Immature natural killer cell (primary cell): ENCODE measurements at regions not wholly inside any gene's neighbourhood (a gene's known extent, or its start where the extent isn't known, plus 50 kb on each side); places are given as distances from the start of the nearest gene placed in this dataset.

Source experiments
- DNase-seq, 3 donors: peaks; one replicate each; pipeline ENCODE4 v3.0.0; 2022; ENCODE audit warnings: mixed read lengths in 1 of 3
- H3K27ac Mint-ChIP-seq, 6 donors: one replicate each; pipeline ENCODE4 v1.8.0; 2020; ENCODE audit warnings: mixed read lengths in 6 of 6, mild to moderate bottlenecking in 5 of 6, inconsistent platforms in 4 of 6, moderate library complexity in 3 of 6
- H3K27me3 Mint-ChIP-seq, 3 donors: one replicate each; pipeline ENCODE4 v1.8.0; 2020 to 2021; ENCODE audit warnings: low read depth in 3 of 3, mild to moderate bottlenecking in 3 of 3, mixed read lengths in 3 of 3, moderate library complexity in 3 of 3, inconsistent platforms in 1 of 3
- H3K36me3 Mint-ChIP-seq, 3 donors: one replicate each; pipeline ENCODE4 v1.8.0; 2020; ENCODE audit warnings: mixed read lengths in 3 of 3, inconsistent platforms in 2 of 3, mild to moderate bottlenecking in 2 of 3
- H3K4me1 Mint-ChIP-seq, 2 donors: one replicate each; pipeline ENCODE4 v1.8.0; 2020; ENCODE audit warnings: inconsistent platforms in 2 of 2, mild to moderate bottlenecking in 2 of 2, mixed read lengths in 2 of 2, moderate library complexity in 1 of 2
- H3K4me3 Mint-ChIP-seq, 5 donors: one replicate each; pipeline ENCODE4 v1.8.0; 2020; ENCODE audit warnings: mild to moderate bottlenecking in 5 of 5, mixed read lengths in 5 of 5, inconsistent platforms in 3 of 5, moderate library complexity in 3 of 5
- H3K9me3 Mint-ChIP-seq, 6 donors: one replicate each; pipeline ENCODE4 v1.8.0; 2020; ENCODE audit warnings: mild to moderate bottlenecking in 6 of 6, mixed read lengths in 6 of 6, inconsistent platforms in 4 of 6, moderate library complexity in 3 of 6

- Mint-ChIP-seq H3K36me3 (peaks cover 0 to 6% (median 2%) of the 10 kb centered on the region in 3 donors), H3K27me3 (peaks cover 0 to 3% (median 0%) of the 10 kb centered on the region in 3 donors), H3K4me3 (no peak overlapping the region), H3K9me3 (peaks cover 0 to 7% (median 0%) of the 10 kb centered on the region in 6 donors), H3K4me1 (no peaks in the 10 kb centered on the region), H3K27ac (no peak overlapping the region)
- no peak for DNase-seq
These were observed 181.8 kb downstream of the HS3ST3B1 start for GRCh38 chr17:14482715-14483114.

GRCh38 chr17:14481664-14482063 is 180.8 kb downstream of the HS3ST3B1 start:
- Mint-ChIP-seq H3K27ac (no peak overlapping the region), H3K27me3 (peaks cover 0 to 1% (median 0%) of the 10 kb centered on the region in 3 donors), H3K36me3 (peaks cover 0 to 4% (median 2%) of the 10 kb centered on the region in 3 donors), H3K4me1 (no peaks in the 10 kb centered on the region), H3K4me3 (no peak overlapping the region), H3K9me3 (peaks cover 0 to 7% (median 0%) of the 10 kb centered on the region in 6 donors)
- DNase-seq: no peak

- Mint-ChIP-seq H3K9me3 (peaks cover 0 to 2% (median 0%) of the 10 kb centered on the region in 6 donors), H3K27me3 (peaks cover 1 to 7% (median 1%) of the 10 kb centered on the region in 3 donors), H3K27ac (no peak overlapping the region), H3K4me1 (peaks cover 15% of the 10 kb centered on the region in 2 donors), H3K36me3 (peaks cover 0 to 8% (median 6%) of the 10 kb centered on the region in 3 donors), H3K4me3 (no peak overlapping the region)
- no peak for DNase-seq
These were observed 173.7 kb downstream of the HS3ST3B1 start for GRCh38 chr17:14474591-14474990.

- Mint-ChIP-seq H3K4me3 (no peak overlapping the region), H3K4me1 (peaks cover 24 to 26% of the 10 kb centered on the region in 2 donors), H3K27ac (peak overlapping the region in 1 of 6 donors; percentile 36), H3K9me3 (peaks cover 0 to 5% (median 0%) of the 10 kb centered on the region in 6 donors), H3K27me3 (peaks cover 0 to 10% (median 7%) of the 10 kb centered on the region in 3 donors), H3K36me3 (peaks cover 0 to 12% (median 12%) of the 10 kb centered on the region in 3 donors)
- no peak for DNase-seq
These were observed 170.2 kb downstream of the HS3ST3B1 start for GRCh38 chr17:14471052-14471451.

GRCh38 chr17:14470417-14470816 is 169.5 kb downstream of the HS3ST3B1 start:
- H3K27ac Mint-ChIP-seq: no peak overlapping the region
- DNase-seq: no peak
- peaks cover 24 to 26% of the 10 kb centered on the region in 2 donors for H3K4me1 Mint-ChIP-seq
- H3K36me3 Mint-ChIP-seq: peaks cover 0 to 12% (median 12%) of the 10 kb centered on the region in 3 donors
- H3K27me3 Mint-ChIP-seq: peaks cover 0 to 10% (median 7%) of the 10 kb centered on the region in 3 donors
- peak overlapping the region in 1 of 5 donors; percentile 11 for H3K4me3 Mint-ChIP-seq
- peaks cover 0 to 5% (median 0%) of the 10 kb centered on the region in 6 donors for H3K9me3 Mint-ChIP-seq

- Mint-ChIP-seq H3K9me3 (peaks cover 0 to 5% (median 0%) of the 10 kb centered on the region in 6 donors), H3K4me3 (peak overlapping the region in 4 of 5 donors; percentile 10 to 16 (median 12)), H3K27me3 (peaks cover 0 to 7% (median 7%) of the 10 kb centered on the region in 3 donors), H3K4me1 (peaks cover 24 to 26% of the 10 kb centered on the region in 2 donors), H3K27ac (no peak overlapping the region), H3K36me3 (peaks cover 0 to 12% (median 8%) of the 10 kb centered on the region in 3 donors)
- DNase-seq: peak in 2 of 3 donors; percentile 8 to 18
These were observed 169.1 kb downstream of the HS3ST3B1 start for GRCh38 chr17:14469971-14470370.

GRCh38 chr17:14468858-14469257 is 168.0 kb downstream of the HS3ST3B1 start:
- Mint-ChIP-seq H3K4me3 (no peak overlapping the region), H3K36me3 (peaks cover 0 to 12% (median 8%) of the 10 kb centered on the region in 3 donors), H3K4me1 (peaks cover 24 to 26% of the 10 kb centered on the region in 2 donors), H3K27me3 (peaks cover 0 to 7% (median 3%) of the 10 kb centered on the region in 3 donors), H3K9me3 (peaks cover 0 to 5% (median 0%) of the 10 kb centered on the region in 6 donors), H3K27ac (peak overlapping the region in 1 of 6 donors; percentile 1)
- no peak for DNase-seq

GRCh38 chr17:14461227-14461548 is 160.3 kb downstream of the HS3ST3B1 start:
- no peak for DNase-seq
- H3K36me3 Mint-ChIP-seq: peaks cover 3 to 7% (median 4%) of the 10 kb centered on the region in 3 donors
- H3K4me1 Mint-ChIP-seq: peaks cover 5 to 12% of the 10 kb centered on the region in 2 donors
- peaks cover 0 to 18% (median 11%) of the 10 kb centered on the region in 3 donors for H3K27me3 Mint-ChIP-seq
- peaks cover 0 to 3% (median 0%) of the 10 kb centered on the region in 6 donors for H3K9me3 Mint-ChIP-seq
- no peak overlapping the region for H3K27ac Mint-ChIP-seq
- H3K4me3 Mint-ChIP-seq: no peak overlapping the region

GRCh38 chr17:14460516-14461226 is 159.8 kb downstream of the HS3ST3B1 start:
- Mint-ChIP-seq H3K27ac (no peak overlapping the region), H3K4me3 (no peak overlapping the region), H3K36me3 (peaks cover 4 to 7% (median 5%) of the 10 kb centered on the region in 3 donors), H3K4me1 (peaks cover 5 to 12% of the 10 kb centered on the region in 2 donors), H3K9me3 (peaks cover 0 to 3% (median 0%) of the 10 kb centered on the region in 6 donors), H3K27me3 (peaks cover 0 to 18% (median 11%) of the 10 kb centered on the region in 3 donors)
- DNase-seq: no peak

- peaks cover 5 to 12% of the 10 kb centered on the region in 2 donors for H3K4me1 Mint-ChIP-seq
- peaks cover 0 to 3% (median 0%) of the 10 kb centered on the region in 6 donors for H3K9me3 Mint-ChIP-seq
- H3K4me3 Mint-ChIP-seq: no peak overlapping the region
- H3K27ac Mint-ChIP-seq: no peak overlapping the region
- DNase-seq: no peak
- peaks cover 0 to 20% (median 11%) of the 10 kb centered on the region in 3 donors for H3K27me3 Mint-ChIP-seq
- peaks cover 4 to 8% (median 7%) of the 10 kb centered on the region in 3 donors for H3K36me3 Mint-ChIP-seq
These were observed 159.1 kb downstream of the HS3ST3B1 start for GRCh38 chr17:14459955-14460354.

GRCh38 chr17:14458724-14459123 is 157.8 kb downstream of the HS3ST3B1 start:
- H3K36me3 Mint-ChIP-seq: peaks cover 4 to 8% (median 7%) of the 10 kb centered on the region in 3 donors
- no peak overlapping the region for H3K4me3 Mint-ChIP-seq
- peaks cover 0 to 20% (median 11%) of the 10 kb centered on the region in 3 donors for H3K27me3 Mint-ChIP-seq
- H3K4me1 Mint-ChIP-seq: peaks cover 5 to 12% of the 10 kb centered on the region in 2 donors
- peaks cover 0 to 3% (median 0%) of the 10 kb centered on the region in 6 donors for H3K9me3 Mint-ChIP-seq
- DNase-seq: no peak
- no peak overlapping the region for H3K27ac Mint-ChIP-seq

GRCh38 chr17:14454746-14455145 is 153.9 kb downstream of the HS3ST3B1 start:
- Mint-ChIP-seq H3K27me3 (peaks cover 0 to 9% (median 8%) of the 10 kb centered on the region in 3 donors), H3K9me3 (peaks cover 0 to 3% (median 0%) of the 10 kb centered on the region in 6 donors), H3K36me3 (peaks cover 4 to 7% (median 5%) of the 10 kb centered on the region in 3 donors), H3K4me3 (no peak overlapping the region), H3K4me1 (no peaks in the 10 kb centered on the region), H3K27ac (no peak overlapping the region)
- DNase-seq: no peak

GRCh38 chr17:14452856-14453255 is 152.0 kb downstream of the HS3ST3B1 start:
- no peak for DNase-seq
- no peak overlapping the region for H3K4me3 Mint-ChIP-seq
- H3K27ac Mint-ChIP-seq: no peak overlapping the region
- peaks cover 1 to 2% (median 2%) of the 10 kb centered on the region in 3 donors for H3K27me3 Mint-ChIP-seq
- H3K4me1 Mint-ChIP-seq: no peaks in the 10 kb centered on the region
- peaks cover 0 to 5% (median 0%) of the 10 kb centered on the region in 3 donors for H3K36me3 Mint-ChIP-seq
- H3K9me3 Mint-ChIP-seq: peaks cover 0 to 3% (median 0%) of the 10 kb centered on the region in 6 donors

GRCh38 chr17:14451729-14452191 is 150.9 kb downstream of the HS3ST3B1 start:
- Mint-ChIP-seq H3K27me3 (peaks cover 0 to 2% (median 1%) of the 10 kb centered on the region in 3 donors), H3K9me3 (no peaks in the 10 kb centered on the region), H3K4me1 (no peaks in the 10 kb centered on the region), H3K27ac (no peak overlapping the region), H3K4me3 (no peak overlapping the region), H3K36me3 (peaks cover 0 to 5% (median 0%) of the 10 kb centered on the region in 3 donors)
- no peak for DNase-seq
